GM23338 (cell line): ENCODE measurements at regions not wholly inside any gene's neighbourhood (a gene's known extent, or its start where the extent isn't known, plus 50 kb on each side); places are given as distances from the start of the nearest gene placed in this dataset.

Experiments used
- STAT1 ChIP-seq: IDR thresholded peaks from one replicate; pipeline ENCODE4 v1.6.1; 2016; ENCODE audit warnings: antibody characterized with exemption; ENCODE audit not compliant: unreplicated experiment
- TF ChIP-seq, protein P1 (sequence below), 2 experiments: fragments of 200-600 bp in 1 of 2; sonication (generic) in 1 of 2; conservative IDR thresholded peaks; 2 replicates each; pipeline versions ENCODE4 v1.5.1 to v1.6.1; 2016 to 2017; ENCODE audit warnings: antibody characterized with exemption in 2 of 2, low read depth in 2 of 2, mild to moderate bottlenecking in 2 of 2, moderate library complexity in 1 of 2

DNA sequence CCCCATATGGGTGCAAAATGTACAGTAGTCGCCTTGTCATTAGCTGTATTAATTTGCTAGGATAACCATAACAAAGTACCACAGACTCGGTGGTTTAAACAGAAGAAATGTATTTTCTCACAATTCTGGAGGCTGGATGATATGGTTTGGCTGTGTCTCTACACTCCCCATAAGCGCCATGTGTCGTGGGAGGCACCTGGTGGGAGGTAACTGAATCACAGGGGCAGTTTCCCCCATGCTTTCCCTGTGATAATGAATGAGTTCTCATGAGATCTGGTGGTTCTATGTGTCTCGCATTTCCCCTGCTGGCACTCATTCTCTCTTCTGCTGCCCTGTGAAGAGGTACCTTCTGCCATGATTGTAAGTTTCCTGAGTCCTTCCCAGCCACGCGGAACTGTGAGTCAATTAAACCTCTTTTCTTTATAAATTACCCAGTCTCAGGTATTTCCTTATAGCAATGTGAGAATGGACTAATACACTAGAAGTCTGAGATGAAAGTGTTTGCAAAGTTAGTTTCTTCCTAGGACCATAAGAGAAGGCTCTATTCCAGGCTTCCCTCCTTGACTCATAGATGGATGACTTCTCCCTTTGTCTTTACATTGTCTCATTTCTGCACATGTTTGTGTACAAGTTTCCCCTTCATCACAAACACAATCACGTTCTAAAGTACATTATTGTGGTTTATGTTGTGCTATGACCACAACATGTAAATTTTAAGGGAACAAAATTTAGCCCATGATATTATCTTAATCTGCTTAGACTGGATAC is 1442.6 kb downstream of the SUCLG1 start:
- TF ChIP-seq, protein P1, sequence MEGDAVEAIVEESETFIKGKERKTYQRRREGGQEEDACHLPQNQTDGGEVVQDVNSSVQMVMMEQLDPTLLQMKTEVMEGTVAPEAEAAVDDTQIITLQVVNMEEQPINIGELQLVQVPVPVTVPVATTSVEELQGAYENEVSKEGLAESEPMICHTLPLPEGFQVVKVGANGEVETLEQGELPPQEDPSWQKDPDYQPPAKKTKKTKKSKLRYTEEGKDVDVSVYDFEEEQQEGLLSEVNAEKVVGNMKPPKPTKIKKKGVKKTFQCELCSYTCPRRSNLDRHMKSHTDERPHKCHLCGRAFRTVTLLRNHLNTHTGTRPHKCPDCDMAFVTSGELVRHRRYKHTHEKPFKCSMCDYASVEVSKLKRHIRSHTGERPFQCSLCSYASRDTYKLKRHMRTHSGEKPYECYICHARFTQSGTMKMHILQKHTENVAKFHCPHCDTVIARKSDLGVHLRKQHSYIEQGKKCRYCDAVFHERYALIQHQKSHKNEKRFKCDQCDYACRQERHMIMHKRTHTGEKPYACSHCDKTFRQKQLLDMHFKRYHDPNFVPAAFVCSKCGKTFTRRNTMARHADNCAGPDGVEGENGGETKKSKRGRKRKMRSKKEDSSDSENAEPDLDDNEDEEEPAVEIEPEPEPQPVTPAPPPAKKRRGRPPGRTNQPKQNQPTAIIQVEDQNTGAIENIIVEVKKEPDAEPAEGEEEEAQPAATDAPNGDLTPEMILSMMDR (conservative IDR thresholded peaks at IDR 0.05; ENCODE audit: low read depth in 2 of 2): peak; percentile 43 to 66
- no peak for TF ChIP-seq STAT1
